ENCODE measurements at regions not wholly inside any gene's neighbourhood (a gene's known extent, or its start where the extent isn't known, plus 50 kb on each side); places are given as distances from the start of the nearest gene placed in this dataset.
"Not testable (repeated sequence)": the region's sequence is repeated elsewhere in the genome, so short reads cannot be mapped to it uniquely, and the experiment has no call there.

GRCh38 chr1:230591678-230592077 lies 50.6 kb upstream of the COG2 start:
- DNase-seq, result no peak

- no peak for DNase-seq
These were observed 52.3 kb upstream of the COG2 start for GRCh38 chr1:230589951-230590350.

GRCh38 chr1:230588323-230588746 lies 53.9 kb upstream of the COG2 start:
- DNase-seq, result no peak

- no peak for DNase-seq
These were observed 55.2 kb upstream of the COG2 start for GRCh38 chr1:230587061-230587460.

GRCh38 chr1:230584660-230585059 lies 57.6 kb upstream of the COG2 start:
- DNase-seq, result no peak

GRCh38 chr1:230581446-230582079 lies 60.7 kb upstream of the COG2 start:
- DNase-seq, result no peak

GRCh38 chr1:230578616-230579015 lies 63.7 kb upstream of the COG2 start:
- DNase-seq, result no peak

- DNase-seq, result no peak
These were observed 64.7 kb upstream of the COG2 start for GRCh38 chr1:230577537-230577936.

GRCh38 chr1:230575886-230576500 lies 66.3 kb upstream of the COG2 start:
- DNase-seq, result no peak

- DNase-seq, result no peak
These were observed 67.8 kb upstream of the COG2 start for GRCh38 chr1:230574502-230574901.

GRCh38 chr1:230573658-230574057 lies 68.6 kb upstream of the COG2 start:
- DNase-seq, result no peak

- DNase-seq, result no peak
These were observed 69.9 kb upstream of the COG2 start for GRCh38 chr1:230572121-230573105.

- DNase-seq, result no peak
These were observed 71.4 kb upstream of the COG2 start for GRCh38 chr1:230570724-230571360.

- DNase-seq, result no peak
These were observed 73.1 kb upstream of the COG2 start for GRCh38 chr1:230569201-230569600.

GRCh38 chr1:230568676-230569075 lies 73.6 kb upstream of the COG2 start:
- DNase-seq, result no peak

- peak; percentile 48 for DNase-seq
These were observed 74.3 kb upstream of the COG2 start for GRCh38 chr1:230568008-230568407.

GRCh38 chr1:230567221-230567575 lies 75.1 kb upstream of the COG2 start:
- no peak for DNase-seq

GRCh38 chr1:230566532-230567220 lies 75.6 kb upstream of the COG2 start:
- not testable (repeated sequence) for DNase-seq

GRCh38 chr1:230565141-230565540 lies 77.1 kb upstream of the COG2 start:
- DNase-seq, result no peak

- DNase-seq, result no peak
These were observed 78.7 kb upstream of the COG2 start for GRCh38 chr1:230563591-230563990.

- no peak for DNase-seq
These were observed 80.7 kb upstream of the COG2 start for GRCh38 chr1:230561570-230561969.

GRCh38 chr1:230558324-230558723 lies 84.0 kb upstream of the COG2 start:
- DNase-seq, result no peak

- DNase-seq, result no peak
These were observed 85.8 kb upstream of the COG2 start for GRCh38 chr1:230556453-230556852.
